Endothelial cell of umbilical vein (primary cell): ENCODE measurements at regions not wholly inside any gene's neighbourhood (a gene's known extent, or its start where the extent isn't known, plus 50 kb on each side); places are given as distances from the start of the nearest gene placed in this dataset.

Source experiments
- BruUV-seq: library from RNA; stranded (reverse); fragments of 400-500 nt; replicated peaks from 2 replicates; lab custom pipeline; 2021; lab: Mats Ljungman, UMichigan
- CTCF ChIA-PET: fragments of 300-600, 350-600 bp; sonication (Branson Sonifier 250); formaldehyde crosslinking; loops from one replicate; lab custom pipeline; 2021; ENCODE audit warnings: antibody characterized with exemption, inconsistent platforms; lab: Charles Lee
- POLR2A ChIA-PET: fragments of 300-600, 350-600 bp; sonication (Branson Sonifier 250); formaldehyde crosslinking; loops from one replicate; lab custom pipeline; 2021; ENCODE audit warnings: antibody characterized with exemption, inconsistent platforms; lab: Charles Lee
- DNase-seq: peaks from one replicate; pipeline ENCODE4 v3.0.0-alpha.2; 2011; ENCODE audit warnings: low read depth, low spot score
- FAIRE-seq: peaks from 2 replicates; lab custom pipeline; 2011; peaks lifted over from hg19 to GRCh38; lab: Jason Lieb, UNC
- H2AFZ ChIP-seq: 2 replicates; pipeline ENCODE4 v1.6.0; 2012; ENCODE audit warnings: low read depth, low read length, control low read depth, inconsistent platforms
- H3K27ac ChIP-seq: 2 replicates; pipeline ENCODE4 v1.5.1; 2011; ENCODE audit warnings: low read depth, mild to moderate bottlenecking, control low read depth, low read length, moderate library complexity; ENCODE audit not compliant: insufficient read depth
- H3K27me3 ChIP-seq, 2 experiments: 2 replicates each; pipeline versions ENCODE4 v1.6.0 to v1.6.1; 2011; ENCODE audit warnings: low read length in 2 of 2, mixed read lengths in 1 of 2; ENCODE audit not compliant: control insufficient read depth in 2 of 2, insufficient read depth in 2 of 2
- H3K36me3 ChIP-seq, 2 experiments: 2 replicates in 1 of 2; 3 replicates in 1 of 2; pipeline ENCODE4 v1.5.1; 2011; ENCODE audit warnings: low read length in 2 of 2, mild to moderate bottlenecking in 1 of 2, moderate library complexity in 1 of 2; ENCODE audit not compliant: control insufficient read depth in 2 of 2, insufficient read depth in 2 of 2; ENCODE audit errors: extremely low read depth in 1 of 2
- H3K4me1 ChIP-seq: 3 replicates; pipeline ENCODE4 v1.5.1; 2011; ENCODE audit warnings: mild to moderate bottlenecking, low read length; ENCODE audit not compliant: control insufficient read depth, insufficient read depth; ENCODE audit errors: extremely low read depth
- H3K4me2 ChIP-seq: 2 replicates; pipeline ENCODE4 v1.6.1; 2011; ENCODE audit warnings: low read length, control low read depth, mixed read lengths; ENCODE audit not compliant: insufficient read depth
- H3K4me3 ChIP-seq, 3 experiments: fragments of 200-600 bp in 1 of 3; sonication (generic), shearing (Covaris generic) in 1 of 3; replicated peaks in 1 of 3; 2 replicates each; pipeline ENCODE4 v1.5.1; 2011 to 2016; ENCODE audit warnings: control low read depth in 3 of 3, low read length in 3 of 3, mild to moderate bottlenecking in 2 of 3, inconsistent platforms in 1 of 3, low read depth in 1 of 3, moderate library complexity in 1 of 3; ENCODE audit not compliant: insufficient read depth in 1 of 3
- H3K79me2 ChIP-seq: 2 replicates; pipeline ENCODE4 v1.6.0; 2012; ENCODE audit warnings: low read length, inconsistent platforms; ENCODE audit not compliant: control insufficient read depth, insufficient read depth
- H3K9ac ChIP-seq: replicated peaks from 2 replicates; pipeline ENCODE3; 2011; ENCODE audit warnings: low read length, control low read depth; ENCODE audit not compliant: insufficient read depth; ENCODE audit errors: extremely low read depth
- H3K9me1 ChIP-seq: replicated peaks from 3 replicates; pipeline ENCODE4 v1.6.0; 2011; ENCODE audit warnings: mild to moderate bottlenecking, low read length; ENCODE audit not compliant: control insufficient read depth, insufficient read depth; ENCODE audit errors: extremely low read depth
- H3K9me3 ChIP-seq: replicated peaks from 2 replicates; pipeline ENCODE4 v1.5.1; 2012; ENCODE audit warnings: low read length, inconsistent platforms; ENCODE audit not compliant: control insufficient read depth, insufficient read depth
- H4K20me1 ChIP-seq: replicated peaks from 2 replicates; pipeline ENCODE3; 2011; ENCODE audit warnings: mild to moderate bottlenecking, low read length; ENCODE audit not compliant: control insufficient read depth, insufficient read depth; ENCODE audit errors: extremely low read depth
- EZH2 ChIP-seq: IDR thresholded peaks from 2 replicates; pipeline ENCODE4 v1.6.1; 2012; ENCODE audit warnings: borderline replicate concordance, low read depth, mild to moderate bottlenecking, moderate library complexity, low read length, inconsistent platforms; ENCODE audit not compliant: severe bottlenecking
- FOS ChIP-seq: IDR thresholded peaks from 2 replicates; pipeline ENCODE4 v1.6.1; 2011; ENCODE audit warnings: mild to moderate bottlenecking, low read length, moderate library complexity, borderline replicate concordance; ENCODE audit not compliant: insufficient read depth
- GATA2 ChIP-seq: IDR thresholded peaks from 2 replicates; pipeline ENCODE4 v1.7.0; 2011; ENCODE audit warnings: low read depth, mild to moderate bottlenecking, moderate library complexity, mixed read lengths, low read length; ENCODE audit not compliant: insufficient read length, insufficient read depth
- JUN ChIP-seq: IDR thresholded peaks from 2 replicates; pipeline ENCODE4 v1.6.1; 2011; ENCODE audit warnings: borderline replicate concordance, low read depth; ENCODE audit not compliant: insufficient read length, insufficient read depth
- MAX ChIP-seq: IDR thresholded peaks from 2 replicates; pipeline ENCODE4 v1.6.1; 2011; ENCODE audit not compliant: insufficient read depth, insufficient read length
- MYC ChIP-seq: IDR thresholded peaks from one replicate; pipeline ENCODE4 v1.6.1; 2011; ENCODE audit warnings: mild to moderate bottlenecking, low read depth, low read length
- POLR2A ChIP-seq: IDR thresholded peaks from 2 replicates; pipeline ENCODE4 v1.6.1; 2012; ENCODE audit warnings: low read depth, mild to moderate bottlenecking, control low read depth, low read length
- POLR2AphosphoS5 ChIP-seq: IDR thresholded peaks from 2 replicates; pipeline ENCODE4 v1.6.1; 2012; ENCODE audit warnings: low read depth, mild to moderate bottlenecking, control low read depth, low read length, moderate library complexity; ENCODE audit not compliant: insufficient read depth
- dilution Hi-C: fragments of 300-500 bp; cut with MboI; formaldehyde crosslinking; loops from one replicate; pipeline ENCODE4 v1.15.0; 2019; ENCODE audit warnings: low sequenced_read_pairs; ENCODE audit not compliant: extremely low pct_ligation_motif_present
- intact Hi-C: fragments of 100-400 bp; cut with micrococcal nuclease; formaldehyde crosslinking; loops from one replicate; pipeline ENCODE4 v1.10.0; 2022
- TF ChIP-seq, protein P1 (sequence below), 2 donors: IDR thresholded peaks; 1 replicate in 1 of 2; 2 replicates in 1 of 2; pipeline ENCODE4 v1.5.1; 2011; ENCODE audit warnings: low read length in 2 of 2, mild to moderate bottlenecking in 2 of 2, moderate library complexity in 2 of 2, control low read depth in 1 of 2, inconsistent platforms in 1 of 2, low read depth in 1 of 2; ENCODE audit not compliant: insufficient read depth in 1 of 2; ENCODE audit errors: extremely low read depth in 1 of 2

DNA sequence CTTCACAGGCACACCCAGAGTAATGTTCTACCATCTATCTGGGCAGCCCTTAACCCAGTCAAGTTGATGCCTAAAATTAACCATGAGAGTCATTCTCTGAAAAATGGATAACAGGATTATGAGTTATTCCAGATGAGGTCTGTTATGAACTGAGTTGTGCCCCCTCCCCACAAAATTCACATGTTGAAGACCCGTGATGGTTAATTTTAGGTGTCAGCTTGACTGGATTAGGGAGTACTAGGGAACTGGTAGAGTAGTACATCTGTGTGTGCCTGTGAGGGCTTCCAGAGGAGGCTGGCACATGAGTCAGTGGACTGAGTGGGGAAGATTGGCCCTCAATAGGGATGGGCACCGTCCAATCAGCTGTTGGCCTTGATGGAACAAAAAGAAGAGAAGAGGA is 110.4 kb upstream of the MYCN start:
- Histone ChIP-seq H3K4me3 (no peak overlapping the region), H3K27ac (no peak overlapping the region), H3K27me3 (no peaks in the 10 kb centered on the region), H3K9me1 (no peaks in the 10 kb centered on the region), H3K9me3 (no peaks in the 10 kb centered on the region), H3K9ac (no peak overlapping the region), H3K36me3 (no peaks in the 10 kb centered on the region), H3K79me2 (no peaks in the 10 kb centered on the region), H2AFZ (no peak overlapping the region), H3K4me2 (no peak overlapping the region), H3K4me1 (no peaks in the 10 kb centered on the region), H4K20me1 (no peaks in the 10 kb centered on the region)
- dilution Hi-C loops: no loop called here
- POLR2A ChIA-PET: no interaction called here
- CTCF ChIA-PET: no interaction called here
- TF ChIP-seq FOS (no peak), MYC (no peak)
- FAIRE-seq: no peak
- DNase-seq: no peak
- intact Hi-C loops: no loop called here
- BruUV-seq: no TSS peak

DNA sequence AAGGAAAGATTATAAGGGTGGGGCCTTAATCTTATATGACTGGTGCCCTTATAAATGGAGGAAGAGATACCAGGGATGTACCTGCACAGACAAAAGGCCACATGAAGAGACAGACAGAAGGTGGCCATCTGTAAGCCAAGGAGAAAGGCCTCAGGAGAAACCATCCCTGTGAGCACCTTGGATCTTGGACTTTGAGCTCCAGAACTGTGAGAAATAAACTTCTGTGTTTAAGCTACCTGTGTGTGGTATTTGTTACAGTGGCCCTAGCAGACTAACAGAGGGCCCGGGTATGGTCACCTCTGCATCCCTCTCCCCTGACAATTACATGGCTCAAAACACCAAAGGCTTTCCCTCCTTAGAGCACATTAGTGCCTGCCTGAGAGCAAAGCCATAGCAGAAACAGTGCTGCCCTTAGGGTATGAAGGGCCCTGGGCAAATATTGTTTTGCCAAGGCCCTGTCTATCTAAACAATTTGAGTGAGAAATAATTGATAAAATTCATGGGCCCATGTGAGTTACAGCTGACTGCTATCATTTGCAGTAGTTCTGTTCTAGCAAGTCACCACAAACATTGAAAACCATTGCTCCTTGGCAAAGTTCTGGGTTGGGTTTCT is 109.3 kb upstream of the MYCN start:
- DNase-seq (no peak), FAIRE-seq (no peak)
- Histone ChIP-seq H3K27me3 (no peaks in the 10 kb centered on the region), H3K4me2 (no peak overlapping the region), H3K9me1 (no peaks in the 10 kb centered on the region), H2AFZ (no peak overlapping the region), H3K36me3 (no peaks in the 10 kb centered on the region), H3K9ac (no peak overlapping the region), H3K27ac (no peak overlapping the region), H3K79me2 (no peaks in the 10 kb centered on the region), H3K4me3 (no peak overlapping the region), H3K9me3 (no peaks in the 10 kb centered on the region), H3K4me1 (no peaks in the 10 kb centered on the region), H4K20me1 (no peaks in the 10 kb centered on the region)
- dilution Hi-C loops: no loop called here
- no peak for TF ChIP-seq GATA2
- TF ChIP-seq EZH2: no peak
- TF ChIP-seq, protein P1, sequence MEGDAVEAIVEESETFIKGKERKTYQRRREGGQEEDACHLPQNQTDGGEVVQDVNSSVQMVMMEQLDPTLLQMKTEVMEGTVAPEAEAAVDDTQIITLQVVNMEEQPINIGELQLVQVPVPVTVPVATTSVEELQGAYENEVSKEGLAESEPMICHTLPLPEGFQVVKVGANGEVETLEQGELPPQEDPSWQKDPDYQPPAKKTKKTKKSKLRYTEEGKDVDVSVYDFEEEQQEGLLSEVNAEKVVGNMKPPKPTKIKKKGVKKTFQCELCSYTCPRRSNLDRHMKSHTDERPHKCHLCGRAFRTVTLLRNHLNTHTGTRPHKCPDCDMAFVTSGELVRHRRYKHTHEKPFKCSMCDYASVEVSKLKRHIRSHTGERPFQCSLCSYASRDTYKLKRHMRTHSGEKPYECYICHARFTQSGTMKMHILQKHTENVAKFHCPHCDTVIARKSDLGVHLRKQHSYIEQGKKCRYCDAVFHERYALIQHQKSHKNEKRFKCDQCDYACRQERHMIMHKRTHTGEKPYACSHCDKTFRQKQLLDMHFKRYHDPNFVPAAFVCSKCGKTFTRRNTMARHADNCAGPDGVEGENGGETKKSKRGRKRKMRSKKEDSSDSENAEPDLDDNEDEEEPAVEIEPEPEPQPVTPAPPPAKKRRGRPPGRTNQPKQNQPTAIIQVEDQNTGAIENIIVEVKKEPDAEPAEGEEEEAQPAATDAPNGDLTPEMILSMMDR (IDR thresholded peaks at IDR 0.05; ENCODE audit: extremely low read depth in 1 of 2, insufficient read depth in 1 of 2, low read depth in 1 of 2, low read length in 2 of 2): no peak
- TF ChIP-seq POLR2AphosphoS5: no peak
- no peak for TF ChIP-seq MAX
- TF ChIP-seq JUN: no peak
- TF ChIP-seq POLR2A: no peak
- TF ChIP-seq FOS: no peak
- TF ChIP-seq MYC: no peak
- no TSS peak for BruUV-seq
- intact Hi-C loops: no loop called here
- POLR2A ChIA-PET: no interaction called here
- CTCF ChIA-PET: no interaction called here
